Endothelial cell (in vitro differentiated cells): ENCODE measurements at regions not wholly inside any gene's neighbourhood (a gene's known extent, or its start where the extent isn't known, plus 50 kb on each side); places are given as distances from the start of the nearest gene placed in this dataset.

Experiments
- DNase-seq: peaks from one replicate; pipeline ENCODE4 v3.0.0; 2021; ENCODE audit warnings: low spot score
- H3K27ac Mint-ChIP-seq: one replicate; pipeline ENCODE4 v1.8.0; 2021; ENCODE audit warnings: mixed read lengths, inconsistent platforms; ENCODE audit not compliant: unreplicated experiment
- H3K27me3 Mint-ChIP-seq: one replicate; pipeline ENCODE4 v1.8.0; 2021; ENCODE audit warnings: mild to moderate bottlenecking, moderate library complexity, mixed read lengths, inconsistent platforms; ENCODE audit not compliant: unreplicated experiment
- H3K36me3 Mint-ChIP-seq: one replicate; pipeline ENCODE4 v1.8.0; 2021; ENCODE audit warnings: mild to moderate bottlenecking, low read depth, mixed read lengths, inconsistent platforms; ENCODE audit not compliant: unreplicated experiment
- H3K4me1 Mint-ChIP-seq: one replicate; pipeline ENCODE4 v1.8.0; 2021; ENCODE audit warnings: mild to moderate bottlenecking, mixed read lengths, inconsistent platforms; ENCODE audit not compliant: unreplicated experiment
- H3K4me3 Mint-ChIP-seq: one replicate; pipeline ENCODE4 v1.8.0; 2021; ENCODE audit warnings: mild to moderate bottlenecking, mixed read lengths, inconsistent platforms; ENCODE audit not compliant: unreplicated experiment
- H3K9me3 Mint-ChIP-seq: one replicate; pipeline ENCODE4 v1.8.0; 2021; ENCODE audit warnings: mixed read lengths, inconsistent platforms; ENCODE audit not compliant: unreplicated experiment
- TF ChIP-seq, protein P1 (sequence below): fragments of 200-600 bp; sonication (generic); IDR thresholded peaks from one replicate; pipeline ENCODE4 v1.5.0; 2021; ENCODE audit warnings: antibody characterized with exemption; ENCODE audit not compliant: unreplicated experiment

DNA sequence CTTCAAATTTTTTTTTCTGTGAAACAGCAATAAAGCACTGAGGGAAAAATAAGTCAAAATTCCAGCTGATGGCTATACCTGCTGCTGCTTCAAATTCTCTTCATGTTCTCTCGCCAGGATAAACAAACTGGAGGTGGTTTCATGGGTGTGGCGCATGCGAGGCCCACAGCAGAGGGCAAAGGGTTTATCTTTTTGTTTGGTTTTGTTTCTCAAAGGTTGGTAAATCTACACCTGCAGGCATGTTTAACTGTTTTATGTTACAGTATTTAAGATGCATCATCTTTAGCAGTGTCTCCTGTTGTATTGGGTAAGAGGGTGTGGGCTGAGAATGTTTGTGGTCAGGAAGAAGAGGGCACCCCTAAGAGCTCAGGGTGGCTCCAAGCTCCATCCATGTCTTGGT is 342.2 kb downstream of the CDH26 start:
- no peaks in the 10 kb centered on the region for H3K36me3 Mint-ChIP-seq

DNA sequence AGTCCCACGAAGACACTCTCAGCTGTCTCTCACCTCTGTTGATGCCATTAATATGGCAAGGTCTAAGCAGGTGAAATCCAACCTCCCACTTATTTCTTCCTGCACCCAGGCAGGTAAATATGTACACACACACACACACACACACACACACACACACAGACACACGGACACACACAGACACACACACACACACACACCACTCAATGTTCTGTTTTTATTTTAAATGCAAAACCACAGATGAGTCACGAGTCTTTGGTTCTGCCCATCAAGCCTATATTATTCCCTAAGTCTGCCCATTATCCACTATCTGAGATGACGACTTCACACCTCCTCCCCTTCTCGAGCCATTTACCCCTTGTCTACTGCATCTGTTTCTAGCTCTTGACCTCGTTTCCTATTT is 344.7 kb downstream of the CDH26 start:
- no peak overlapping the region for H3K27ac Mint-ChIP-seq
- H3K4me1 Mint-ChIP-seq = no peaks in the 10 kb centered on the region
- peaks cover 2% of the 10 kb centered on the region for H3K27me3 Mint-ChIP-seq
- no peaks in the 10 kb centered on the region for H3K36me3 Mint-ChIP-seq
- no peaks in the 10 kb centered on the region for H3K9me3 Mint-ChIP-seq
- no peak overlapping the region for H3K4me3 Mint-ChIP-seq
- TF ChIP-seq, protein P1, sequence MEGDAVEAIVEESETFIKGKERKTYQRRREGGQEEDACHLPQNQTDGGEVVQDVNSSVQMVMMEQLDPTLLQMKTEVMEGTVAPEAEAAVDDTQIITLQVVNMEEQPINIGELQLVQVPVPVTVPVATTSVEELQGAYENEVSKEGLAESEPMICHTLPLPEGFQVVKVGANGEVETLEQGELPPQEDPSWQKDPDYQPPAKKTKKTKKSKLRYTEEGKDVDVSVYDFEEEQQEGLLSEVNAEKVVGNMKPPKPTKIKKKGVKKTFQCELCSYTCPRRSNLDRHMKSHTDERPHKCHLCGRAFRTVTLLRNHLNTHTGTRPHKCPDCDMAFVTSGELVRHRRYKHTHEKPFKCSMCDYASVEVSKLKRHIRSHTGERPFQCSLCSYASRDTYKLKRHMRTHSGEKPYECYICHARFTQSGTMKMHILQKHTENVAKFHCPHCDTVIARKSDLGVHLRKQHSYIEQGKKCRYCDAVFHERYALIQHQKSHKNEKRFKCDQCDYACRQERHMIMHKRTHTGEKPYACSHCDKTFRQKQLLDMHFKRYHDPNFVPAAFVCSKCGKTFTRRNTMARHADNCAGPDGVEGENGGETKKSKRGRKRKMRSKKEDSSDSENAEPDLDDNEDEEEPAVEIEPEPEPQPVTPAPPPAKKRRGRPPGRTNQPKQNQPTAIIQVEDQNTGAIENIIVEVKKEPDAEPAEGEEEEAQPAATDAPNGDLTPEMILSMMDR = no peak
- DNase-seq = no peak

More for the DNA sequence above, 342.2 kb downstream of the CDH26 start:
- Mint-ChIP-seq H3K27me3 (peaks cover 2% of the 10 kb centered on the region), H3K4me3 (no peak overlapping the region), H3K27ac (no peak overlapping the region), H3K9me3 (no peaks in the 10 kb centered on the region), H3K4me1 (no peaks in the 10 kb centered on the region)
- TF ChIP-seq, protein P1 = no peak
- no peak for DNase-seq

DNA sequence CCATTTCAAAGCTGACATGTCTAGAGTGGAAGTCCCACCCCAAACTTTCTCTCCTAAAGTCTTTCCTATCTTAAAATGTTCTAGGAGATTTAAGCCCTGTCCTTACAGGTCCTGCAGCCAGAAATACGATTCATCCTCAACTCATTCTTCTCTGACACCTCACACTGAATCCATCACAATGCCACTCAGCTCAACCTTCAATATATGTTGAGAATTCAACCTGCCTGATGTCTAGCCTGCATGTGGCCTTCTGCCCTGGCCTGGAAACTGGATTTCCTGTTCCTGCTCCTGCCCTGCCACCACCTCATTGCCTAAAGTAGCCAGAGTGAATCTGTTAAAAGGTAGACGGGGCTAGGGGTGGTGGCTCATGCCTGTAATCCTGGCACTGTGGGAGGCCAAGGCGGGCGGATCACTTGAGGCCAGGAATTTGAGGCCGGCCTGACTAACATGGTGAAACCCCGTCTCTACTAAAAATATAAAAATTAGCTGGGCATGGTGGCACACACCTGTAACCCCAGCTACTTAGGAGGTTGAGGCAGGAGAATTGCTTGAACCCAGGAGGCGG is 345.9 kb downstream of the CDH26 start:
- Mint-ChIP-seq H3K4me3 (no peak overlapping the region), H3K27me3 (peaks cover 2% of the 10 kb centered on the region)

DNA sequence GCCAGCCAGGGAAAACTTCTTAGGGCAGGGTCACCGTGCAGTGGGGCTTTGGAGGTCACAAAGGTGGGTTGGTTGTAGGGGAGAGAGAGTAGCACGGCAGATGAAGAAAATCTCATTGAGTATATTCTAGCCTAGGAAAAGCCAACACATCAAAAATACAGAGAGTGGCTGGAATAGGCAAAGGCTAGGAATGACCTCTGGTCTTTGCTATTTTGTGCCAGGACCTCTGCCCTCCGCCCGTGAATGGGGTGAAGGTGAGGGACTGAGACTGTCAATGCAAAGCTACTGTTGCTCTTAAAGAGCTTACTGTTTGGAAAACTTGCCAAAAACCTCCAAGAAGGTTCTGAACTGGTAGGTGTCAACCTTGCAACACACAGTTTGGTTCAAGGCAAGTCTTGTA is 346.7 kb downstream of the CDH26 start:
- no peaks in the 10 kb centered on the region for H3K4me1 Mint-ChIP-seq
- no peak overlapping the region for H3K27ac Mint-ChIP-seq
- H3K9me3 Mint-ChIP-seq = no peaks in the 10 kb centered on the region
- no peak for DNase-seq
- TF ChIP-seq, protein P1 = no peak
- H3K4me3 Mint-ChIP-seq = no peak overlapping the region
- no peaks in the 10 kb centered on the region for H3K36me3 Mint-ChIP-seq
- no peaks in the 10 kb centered on the region for H3K27me3 Mint-ChIP-seq

More for the DNA sequence above, 345.9 kb downstream of the CDH26 start:
- TF ChIP-seq, protein P1 = no peak
- H3K36me3 Mint-ChIP-seq = no peaks in the 10 kb centered on the region
- no peak for DNase-seq
- no peak overlapping the region for H3K27ac Mint-ChIP-seq
- no peaks in the 10 kb centered on the region for H3K9me3 Mint-ChIP-seq
- no peaks in the 10 kb centered on the region for H3K4me1 Mint-ChIP-seq

DNA sequence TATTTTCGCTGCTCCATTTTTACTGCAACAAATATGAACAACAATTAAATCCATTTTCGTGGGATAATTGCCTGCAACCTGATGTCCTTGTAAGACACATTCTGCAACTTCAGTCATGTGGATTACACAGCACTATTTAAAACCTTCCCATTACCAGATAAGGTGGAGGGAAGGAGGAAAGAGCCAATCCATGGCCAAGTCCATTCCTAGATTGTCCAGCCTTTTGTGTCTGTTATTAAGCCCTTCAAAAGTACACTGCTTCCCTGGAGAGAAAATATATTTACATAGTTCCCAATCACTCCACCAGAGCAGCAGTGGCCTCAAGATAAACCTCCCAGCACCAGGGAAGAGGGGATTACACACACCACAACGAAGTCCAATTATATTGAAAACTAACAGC is 347.9 kb downstream of the CDH26 start:
- Mint-ChIP-seq H3K36me3 (no peaks in the 10 kb centered on the region), H3K4me3 (no peak overlapping the region), H3K4me1 (no peaks in the 10 kb centered on the region), H3K27me3 (no peaks in the 10 kb centered on the region), H3K9me3 (no peaks in the 10 kb centered on the region), H3K27ac (no peak overlapping the region)
- DNase-seq = no peak
- TF ChIP-seq, protein P1 = no peak
